Keratinocyte (primary cell): ENCODE measurements at regions not wholly inside any gene's neighbourhood (a gene's known extent, or its start where the extent isn't known, plus 50 kb on each side); places are given as distances from the start of the nearest gene placed in this dataset.

ENCODE experiments used
- DNase-seq: peaks from one replicate; pipeline ENCODE4 v3.0.0-alpha.2; 2011; ENCODE audit warnings: low read depth, missing footprints, low spot score
- FAIRE-seq: peaks from 2 replicates; lab custom pipeline; 2011; peaks lifted over from hg19 to GRCh38; lab: Jason Lieb, UNC
- H2AFZ ChIP-seq: 2 replicates; pipeline ENCODE4 v1.6.0; 2012; ENCODE audit warnings: low read length, control low read depth, inconsistent platforms; ENCODE audit not compliant: control insufficient read depth
- H3K27ac ChIP-seq: 2 replicates; pipeline ENCODE4 v1.5.1; 2011; ENCODE audit warnings: low read length; ENCODE audit not compliant: control insufficient read depth, insufficient read depth
- H3K27me3 ChIP-seq: 3 replicates; pipeline ENCODE4 v1.6.0; 2011; ENCODE audit warnings: low read length; ENCODE audit not compliant: control insufficient read depth, insufficient read depth; ENCODE audit errors: extremely low read depth
- H3K36me3 ChIP-seq, 2 experiments: 2 replicates in 1 of 2; 3 replicates in 1 of 2; pipeline ENCODE4 v1.5.1; 2011; ENCODE audit warnings: low read length in 2 of 2, mild to moderate bottlenecking in 1 of 2; ENCODE audit not compliant: control insufficient read depth in 2 of 2, insufficient read depth in 2 of 2; ENCODE audit errors: extremely low read depth in 1 of 2
- H3K4me1 ChIP-seq: 3 replicates; pipeline ENCODE4 v1.5.1; 2011; ENCODE audit warnings: low read length; ENCODE audit not compliant: control insufficient read depth, insufficient read depth; ENCODE audit errors: extremely low read depth
- H3K4me2 ChIP-seq: 3 replicates; pipeline ENCODE4 v1.6.0; 2011; ENCODE audit warnings: low read depth, low read length; ENCODE audit not compliant: control insufficient read depth, insufficient read depth; ENCODE audit errors: extremely low read depth
- H3K4me3 ChIP-seq, 3 experiments: fragments of 200-600 bp in 1 of 3; sonication (generic) in 1 of 3; 2 replicates in 2 of 3; 3 replicates in 1 of 3; pipeline ENCODE4 v1.5.1; 2011 to 2016; ENCODE audit warnings: low read length in 3 of 3, mild to moderate bottlenecking in 3 of 3, control low read depth in 2 of 3, inconsistent platforms in 1 of 3, low read depth in 1 of 3, mixed read lengths in 1 of 3, mixed run types in 1 of 3, moderate library complexity in 1 of 3; ENCODE audit not compliant: control insufficient read depth in 2 of 3, insufficient read depth in 2 of 3; ENCODE audit errors: extremely low read depth in 1 of 3
- H3K79me2 ChIP-seq: 2 replicates; pipeline ENCODE4 v1.6.0; 2012; ENCODE audit warnings: low read length; ENCODE audit not compliant: control insufficient read depth, insufficient read depth
- H3K9ac ChIP-seq: 3 replicates; pipeline ENCODE4 v1.6.0; 2011; ENCODE audit warnings: low read length; ENCODE audit not compliant: control insufficient read depth, insufficient read depth; ENCODE audit errors: extremely low read depth
- H3K9me1 ChIP-seq: 3 replicates; pipeline ENCODE4 v1.6.0; 2011; ENCODE audit warnings: low read length; ENCODE audit not compliant: control insufficient read depth, insufficient read depth; ENCODE audit errors: extremely low read depth
- H3K9me3 ChIP-seq: 2 replicates; pipeline ENCODE4 v1.5.1; 2012; ENCODE audit warnings: low read depth, low read length; ENCODE audit not compliant: control insufficient read depth
- H4K20me1 ChIP-seq: 3 replicates; pipeline ENCODE4 v1.6.0; 2011; ENCODE audit warnings: low read length; ENCODE audit not compliant: control insufficient read depth, insufficient read depth; ENCODE audit errors: extremely low read depth
- CTCF ChIP-seq, 3 experiments: IDR thresholded peaks in 1 of 3; conservative IDR thresholded peaks in 1 of 3; optimal IDR thresholded peaks in 1 of 3; 2 replicates in 2 of 3; 3 replicates in 1 of 3; pipeline versions ENCODE3 to v1.5.1; 2011; ENCODE audit warnings: low read length in 3 of 3, mild to moderate bottlenecking in 3 of 3, moderate library complexity in 2 of 3, control low read depth in 1 of 3, inconsistent platforms in 1 of 3; ENCODE audit not compliant: insufficient read depth in 2 of 3; ENCODE audit errors: extremely low read depth in 1 of 3
- EZH2 ChIP-seq: IDR thresholded peaks from one replicate; pipeline ENCODE4 v1.6.1; 2012; ENCODE audit warnings: inconsistent platforms, mild to moderate bottlenecking, low read length, moderate library complexity
- dilution Hi-C: fragments of 300-500 bp; cut with MboI; formaldehyde crosslinking; loops from one replicate; pipeline ENCODE4 v1.7.0; 2020; ENCODE audit warnings: low sequenced_read_pairs; ENCODE audit not compliant: extremely low pct_ligation_motif_present

GRCh38 chr12:105457026-105457425, 126.5 kb downstream of the C12orf75 start:
- Histone ChIP-seq H4K20me1 (no peaks in the 10 kb centered on the region), H3K36me3 (no peaks in the 10 kb centered on the region), H3K27ac (no peak overlapping the region), H3K9me1 (no peaks in the 10 kb centered on the region), H2AFZ (no peak overlapping the region), H3K4me3 (no peak overlapping the region), H3K79me2 (no peaks in the 10 kb centered on the region), H3K4me1 (peaks cover 10% of the 10 kb centered on the region), H3K9ac (no peak overlapping the region), H3K4me2 (no peak overlapping the region), H3K9me3 (peaks cover 5% of the 10 kb centered on the region), H3K27me3 (no peaks in the 10 kb centered on the region)
- dilution Hi-C loops = no loop called here
- DNase-seq (no peak), FAIRE-seq (no peak)
- no peak for TF ChIP-seq CTCF (optimal IDR thresholded peaks at IDR 0.05 in 1 of 3, IDR thresholded peaks at IDR 0.05 in 1 of 3, conservative IDR thresholded peaks at IDR 0.05 in 1 of 3; ENCODE audit: extremely low read depth in 1 of 3, insufficient read depth in 2 of 3, low read length in 3 of 3)
- TF ChIP-seq EZH2 = no peak

GRCh38 chr12:105459760-105460330, 129.4 kb downstream of the C12orf75 start:
- TF ChIP-seq EZH2 (no peak), CTCF (optimal IDR thresholded peaks at IDR 0.05 in 1 of 3, IDR thresholded peaks at IDR 0.05 in 1 of 3, conservative IDR thresholded peaks at IDR 0.05 in 1 of 3; ENCODE audit: extremely low read depth in 1 of 3, insufficient read depth in 2 of 3, low read length in 3 of 3) (no peak)
- Histone ChIP-seq H2AFZ (no peak overlapping the region), H3K27me3 (no peaks in the 10 kb centered on the region), H3K36me3 (no peaks in the 10 kb centered on the region), H3K4me1 (peaks cover 16% of the 10 kb centered on the region), H3K9me1 (no peaks in the 10 kb centered on the region), H4K20me1 (no peaks in the 10 kb centered on the region), H3K79me2 (no peaks in the 10 kb centered on the region), H3K9ac (no peak overlapping the region), H3K27ac (no peak overlapping the region), H3K4me2 (no peak overlapping the region), H3K4me3 (no peak overlapping the region), H3K9me3 (peaks cover 5% of the 10 kb centered on the region)
- FAIRE-seq = no peak
- dilution Hi-C loops = no loop called here
- DNase-seq = no peak
